ENCODE measurements at regions not wholly inside any gene's neighbourhood (a gene's known extent, or its start where the extent isn't known, plus 50 kb on each side); places are given as distances from the start of the nearest gene placed in this dataset.

- Mint-ChIP-seq H3K36me3 (ENCODE audit: low read depth) (no peaks in the 10 kb centered on the region), H3K27ac (no peak overlapping the region), H3K4me3 (no peak overlapping the region), H3K27me3 (peaks cover 34% of the 10 kb centered on the region), H3K4me1 (no peaks in the 10 kb centered on the region)
- DNase-seq (no peak), ATAC-seq (no peak)
- no peaks in the 10 kb centered on the region for H3K9me3 ChIP-seq (ENCODE audit: control insufficient read depth, low read length, poor library complexity, severe bottlenecking)
Observed at GRCh38 chr14:93870377-93870776, 56.8 kb upstream of the FAM181A start.

GRCh38 chr14:93869427-93869826 lies 57.7 kb upstream of the FAM181A start:
- no peaks in the 10 kb centered on the region for H3K4me1 Mint-ChIP-seq
- H3K27me3 Mint-ChIP-seq = peaks cover 36% of the 10 kb centered on the region
- DNase-seq = no peak
- no peak overlapping the region for H3K4me3 Mint-ChIP-seq
- H3K36me3 Mint-ChIP-seq (ENCODE audit: low read depth) = no peaks in the 10 kb centered on the region
- no peak for ATAC-seq
- no peak overlapping the region for H3K27ac Mint-ChIP-seq
- no peaks in the 10 kb centered on the region for H3K9me3 ChIP-seq (ENCODE audit: control insufficient read depth, low read length, poor library complexity, severe bottlenecking)

GRCh38 chr14:93868165-93868564 lies 59.0 kb upstream of the FAM181A start:
- ATAC-seq (no peak), DNase-seq (no peak)
- no peaks in the 10 kb centered on the region for H3K4me1 Mint-ChIP-seq
- H3K27me3 Mint-ChIP-seq = peaks cover 36% of the 10 kb centered on the region
- H3K27ac Mint-ChIP-seq = no peak overlapping the region
- no peaks in the 10 kb centered on the region for H3K36me3 Mint-ChIP-seq (ENCODE audit: low read depth)
- no peak overlapping the region for H3K4me3 Mint-ChIP-seq
- no peaks in the 10 kb centered on the region for H3K9me3 ChIP-seq (ENCODE audit: control insufficient read depth, low read length, poor library complexity, severe bottlenecking)

- Mint-ChIP-seq H3K27ac (no peak overlapping the region), H3K4me3 (no peak overlapping the region), H3K27me3 (peaks cover 43% of the 10 kb centered on the region), H3K4me1 (peaks cover 3% of the 10 kb centered on the region), H3K36me3 (ENCODE audit: low read depth) (no peaks in the 10 kb centered on the region)
- no peaks in the 10 kb centered on the region for H3K9me3 ChIP-seq (ENCODE audit: control insufficient read depth, low read length, poor library complexity, severe bottlenecking)
- no peak for ATAC-seq
- DNase-seq = no peak
Observed at GRCh38 chr14:93862265-93862664, 64.9 kb upstream of the FAM181A start.

GRCh38 chr14:93861836-93862235 lies 65.3 kb upstream of the FAM181A start:
- no peaks in the 10 kb centered on the region for H3K9me3 ChIP-seq (ENCODE audit: control insufficient read depth, low read length, poor library complexity, severe bottlenecking)
- ATAC-seq (no peak), DNase-seq (no peak)
- Mint-ChIP-seq H3K4me3 (no peak overlapping the region), H3K27ac (no peak overlapping the region), H3K4me1 (peaks cover 3% of the 10 kb centered on the region), H3K27me3 (peaks cover 48% of the 10 kb centered on the region), H3K36me3 (ENCODE audit: low read depth) (no peaks in the 10 kb centered on the region)

GRCh38 chr14:93859957-93860356 lies 67.2 kb upstream of the FAM181A start:
- DNase-seq = no peak
- ATAC-seq = no peak
- Mint-ChIP-seq H3K27me3 (peaks cover 54% of the 10 kb centered on the region), H3K27ac (no peak overlapping the region), H3K4me1 (peaks cover 3% of the 10 kb centered on the region), H3K4me3 (no peak overlapping the region), H3K36me3 (ENCODE audit: low read depth) (peaks cover 3% of the 10 kb centered on the region)
- H3K9me3 ChIP-seq (ENCODE audit: control insufficient read depth, low read length, poor library complexity, severe bottlenecking) = no peaks in the 10 kb centered on the region

- H3K27me3 Mint-ChIP-seq = peaks cover 61% of the 10 kb centered on the region
- no peak overlapping the region for H3K4me3 Mint-ChIP-seq
- no peak overlapping the region for H3K27ac Mint-ChIP-seq
- DNase-seq = no peak
- peaks cover 3% of the 10 kb centered on the region for H3K4me1 Mint-ChIP-seq
- H3K9me3 ChIP-seq (ENCODE audit: control insufficient read depth, low read length, poor library complexity, severe bottlenecking) = no peaks in the 10 kb centered on the region
- ATAC-seq = no peak
- peaks cover 3% of the 10 kb centered on the region for H3K36me3 Mint-ChIP-seq (ENCODE audit: low read depth)
Observed at GRCh38 chr14:93858896-93859295, 68.2 kb upstream of the FAM181A start.

GRCh38 chr14:93857500-93858283 lies 69.4 kb upstream of the PRIMA1 start:
- Mint-ChIP-seq H3K36me3 (ENCODE audit: low read depth) (peaks cover 3% of the 10 kb centered on the region), H3K4me3 (no peak overlapping the region), H3K4me1 (peaks cover 3% of the 10 kb centered on the region), H3K27me3 (peaks cover 69% of the 10 kb centered on the region), H3K27ac (no peak overlapping the region)
- H3K9me3 ChIP-seq (ENCODE audit: control insufficient read depth, low read length, poor library complexity, severe bottlenecking) = no peaks in the 10 kb centered on the region
- DNase-seq (no peak), ATAC-seq (no peak)

GRCh38 chr14:93857081-93857480 lies 68.8 kb upstream of the PRIMA1 start:
- H3K27ac Mint-ChIP-seq = no peak overlapping the region
- peaks cover 3% of the 10 kb centered on the region for H3K36me3 Mint-ChIP-seq (ENCODE audit: low read depth)
- H3K9me3 ChIP-seq (ENCODE audit: control insufficient read depth, low read length, poor library complexity, severe bottlenecking) = no peaks in the 10 kb centered on the region
- DNase-seq (no peak), ATAC-seq (no peak)
- no peak overlapping the region for H3K4me3 Mint-ChIP-seq
- peaks cover 3% of the 10 kb centered on the region for H3K4me1 Mint-ChIP-seq
- peaks cover 75% of the 10 kb centered on the region for H3K27me3 Mint-ChIP-seq

GRCh38 chr14:93855737-93856136 lies 67.5 kb upstream of the PRIMA1 start:
- Mint-ChIP-seq H3K4me1 (peaks cover 3% of the 10 kb centered on the region), H3K27ac (no peak overlapping the region), H3K27me3 (peaks cover 85% of the 10 kb centered on the region), H3K36me3 (ENCODE audit: low read depth) (peaks cover 3% of the 10 kb centered on the region), H3K4me3 (no peak overlapping the region)
- DNase-seq (no peak), ATAC-seq (no peak)
- H3K9me3 ChIP-seq (ENCODE audit: control insufficient read depth, low read length, poor library complexity, severe bottlenecking) = no peaks in the 10 kb centered on the region

GRCh38 chr14:93847473-93847872 lies 59.2 kb upstream of the PRIMA1 start:
- Mint-ChIP-seq H3K4me1 (no peaks in the 10 kb centered on the region), H3K4me3 (no peak overlapping the region), H3K27me3 (peaks cover 76% of the 10 kb centered on the region), H3K27ac (no peak overlapping the region), H3K36me3 (ENCODE audit: low read depth) (no peaks in the 10 kb centered on the region)
- ATAC-seq = no peak
- DNase-seq = no peak
- H3K9me3 ChIP-seq (ENCODE audit: control insufficient read depth, low read length, poor library complexity, severe bottlenecking) = no peaks in the 10 kb centered on the region

GRCh38 chr14:93838238-93838637 lies 50.0 kb upstream of the PRIMA1 start:
- H3K36me3 Mint-ChIP-seq (ENCODE audit: low read depth) = peaks cover 2% of the 10 kb centered on the region
- DNase-seq = no peak
- H3K9me3 ChIP-seq (ENCODE audit: control insufficient read depth, low read length, poor library complexity, severe bottlenecking) = no peaks in the 10 kb centered on the region
- no peak overlapping the region for H3K4me3 Mint-ChIP-seq
- peaks cover 58% of the 10 kb centered on the region for H3K27me3 Mint-ChIP-seq
- no peak for ATAC-seq
- H3K4me1 Mint-ChIP-seq = peaks cover 7% of the 10 kb centered on the region
- no peak overlapping the region for H3K27ac Mint-ChIP-seq

All from T-helper 17 cell (primary cell).